ENCODE measurements at regions not wholly inside any gene's neighbourhood (a gene's known extent, or its start where the extent isn't known, plus 50 kb on each side); places are given as distances from the start of the nearest gene placed in this dataset.

DNA sequence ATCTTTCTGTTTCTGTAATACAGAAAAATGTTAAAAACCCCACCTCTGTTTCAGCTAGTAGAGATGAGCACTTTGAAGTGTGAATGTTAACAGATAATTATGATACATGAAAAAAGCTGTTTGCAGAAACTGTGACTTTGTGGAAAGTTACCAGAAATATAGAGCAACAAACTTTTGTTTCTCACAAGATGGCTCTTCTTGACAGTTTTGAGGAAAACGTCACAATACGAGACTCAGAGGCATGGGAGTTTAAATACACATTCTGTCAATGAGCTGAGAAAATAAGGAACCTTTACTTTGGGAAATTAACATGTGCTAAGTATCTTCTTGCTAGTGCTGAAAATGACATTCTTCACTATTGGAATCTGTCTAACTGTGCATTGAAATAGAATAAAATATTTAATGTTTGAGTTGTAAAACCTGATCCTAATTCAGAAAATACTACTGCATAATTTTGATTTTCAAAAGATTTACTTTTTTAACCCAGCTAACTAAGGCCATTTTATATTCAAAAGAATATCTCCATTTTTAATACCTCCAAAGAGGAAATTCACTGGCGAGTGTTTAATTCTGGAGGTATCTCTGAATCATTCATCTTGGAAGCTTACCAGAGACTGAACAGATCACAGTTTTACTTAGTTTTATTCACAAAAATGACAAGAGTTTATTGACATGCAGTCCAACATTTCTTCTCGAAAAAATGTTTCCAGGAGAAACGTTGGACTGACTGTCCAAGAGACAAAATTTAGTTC, 308.9 kb upstream of the LRFN5 start:
- H4K20me1 ChIP-seq (ENCODE audit: insufficient read depth) = no peaks in the 10 kb centered on the region
- DNase-seq (ENCODE audit: low read depth, low spot score) (no peak), ATAC-seq (no peak)
- no TSS peak for BruUV-seq (replicated peaks)
- no peaks in the 10 kb centered on the region for H3K4me1 ChIP-seq (ENCODE audit: control insufficient read depth in 1 of 2, insufficient read depth in 2 of 2, low read length in 2 of 2)
- no peak overlapping the region for H3K4me2 ChIP-seq (ENCODE audit: low read length)
- ChIA-PET CTCF (no interaction called here), RAD21 (ENCODE audit: low non-redundant PET in 1 of 2, low total read pairs in 2 of 2, uncharacterized antibody in 2 of 2, unreplicated experiment in 2 of 2) (no interaction called here), POLR2A (no interaction called here)
- H2AFZ ChIP-seq (ENCODE audit: low read depth, low read length, poor library complexity, severe bottlenecking) = no peak overlapping the region
- H3K9ac ChIP-seq (ENCODE audit: low read length) = no peak overlapping the region
- no peaks in the 10 kb centered on the region for H3K9me3 ChIP-seq (ENCODE audit: control insufficient read depth in 1 of 2, insufficient read depth in 1 of 2, low read depth in 1 of 2, low read length in 2 of 2)
- H3K36me3 ChIP-seq (ENCODE audit: control insufficient read depth in 1 of 2, insufficient read depth in 2 of 2, low read length in 2 of 2) = no peaks in the 10 kb centered on the region
- TF ChIP-seq ELF1 (IDR thresholded peaks at IDR 0.05; ENCODE audit: borderline replicate concordance, low read depth) = no peak
- TF ChIP-seq SP1 (IDR thresholded peaks at IDR 0.05; ENCODE audit: low read depth) = no peak
- H3K27ac ChIP-seq (ENCODE audit: low read depth, low read length) = no peak overlapping the region
- no peak overlapping the region for H3K4me3 ChIP-seq (replicated peaks in 1 of 2; ENCODE audit: low read depth in 1 of 2, low read length in 2 of 2)
- no peaks in the 10 kb centered on the region for H3K9me2 ChIP-seq (ENCODE audit: insufficient read depth)
- H3K27me3 ChIP-seq (ENCODE audit: insufficient read depth, low read length) = no peaks in the 10 kb centered on the region
- intact Hi-C loops (cut with micrococcal nuclease) = no loop called here
- no peaks in the 10 kb centered on the region for H3K79me2 ChIP-seq (ENCODE audit: insufficient read depth, low read length)

DNA sequence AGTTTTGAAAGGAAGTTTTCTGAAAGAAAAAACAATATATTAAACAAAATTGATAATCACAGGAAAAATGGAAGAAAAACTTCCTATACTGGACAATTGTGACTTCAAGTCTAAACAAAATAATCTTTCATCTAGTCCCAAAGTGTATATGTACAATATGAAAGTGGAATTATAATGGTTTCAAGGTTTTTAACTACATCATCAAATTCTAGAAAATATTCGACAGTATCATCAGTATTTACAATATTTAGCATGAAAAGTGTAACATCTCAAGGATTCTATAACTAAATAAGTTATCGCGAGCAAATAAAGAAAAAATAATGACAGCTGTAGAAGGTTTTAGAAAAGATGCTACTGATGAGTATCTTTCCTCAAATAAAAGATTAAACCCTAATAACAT, 310.9 kb upstream of the LRFN5 start:
- ChIA-PET POLR2A (no interaction called here), CTCF (no interaction called here)

More for the DNA sequence above, 310.9 kb upstream of the LRFN5 start:
- no peaks in the 10 kb centered on the region for H3K27me3 ChIP-seq (ENCODE audit: insufficient read depth, low read length)
- H3K9me3 ChIP-seq (ENCODE audit: control insufficient read depth in 1 of 2, insufficient read depth in 1 of 2, low read depth in 1 of 2, low read length in 2 of 2) = no peaks in the 10 kb centered on the region
- no peaks in the 10 kb centered on the region for H3K79me2 ChIP-seq (ENCODE audit: insufficient read depth, low read length)
- no peak overlapping the region for H3K27ac ChIP-seq (ENCODE audit: low read depth, low read length)
- intact Hi-C loops (cut with micrococcal nuclease) = no loop called here
- no peak overlapping the region for H3K4me3 ChIP-seq (replicated peaks in 1 of 2; ENCODE audit: low read depth in 1 of 2, low read length in 2 of 2)
- TF ChIP-seq POLR2A (IDR thresholded peaks at IDR 0.05; ENCODE audit: borderline replicate concordance, extremely low read depth, insufficient read depth, insufficient read length) (no peak), POLR2AphosphoS5 (IDR thresholded peaks at IDR 0.05; ENCODE audit: low read depth, low read length) (no peak), JUND (IDR thresholded peaks at IDR 0.05) (no peak), ELF1 (IDR thresholded peaks at IDR 0.05; ENCODE audit: borderline replicate concordance, low read depth) (no peak), SRF (IDR thresholded peaks at IDR 0.05; ENCODE audit: low read depth) (no peak), EZH2phosphoT487 (IDR thresholded peaks at IDR 0.05; ENCODE audit: borderline replicate concordance) (no peak), YY1 (IDR thresholded peaks at IDR 0.05; ENCODE audit: extremely low read depth, insufficient replicate concordance, low read depth, low read length) (no peak), CBX3 (IDR thresholded peaks at IDR 0.05; ENCODE audit: low read depth) (no peak), ZFX (IDR thresholded peaks at IDR 0.05) (no peak), SIN3A (IDR thresholded peaks at IDR 0.05; ENCODE audit: low read depth) (no peak), RAD21 (IDR thresholded peaks at IDR 0.05; ENCODE audit: low read depth) (no peak)
- TF ChIP-seq, protein P1, sequence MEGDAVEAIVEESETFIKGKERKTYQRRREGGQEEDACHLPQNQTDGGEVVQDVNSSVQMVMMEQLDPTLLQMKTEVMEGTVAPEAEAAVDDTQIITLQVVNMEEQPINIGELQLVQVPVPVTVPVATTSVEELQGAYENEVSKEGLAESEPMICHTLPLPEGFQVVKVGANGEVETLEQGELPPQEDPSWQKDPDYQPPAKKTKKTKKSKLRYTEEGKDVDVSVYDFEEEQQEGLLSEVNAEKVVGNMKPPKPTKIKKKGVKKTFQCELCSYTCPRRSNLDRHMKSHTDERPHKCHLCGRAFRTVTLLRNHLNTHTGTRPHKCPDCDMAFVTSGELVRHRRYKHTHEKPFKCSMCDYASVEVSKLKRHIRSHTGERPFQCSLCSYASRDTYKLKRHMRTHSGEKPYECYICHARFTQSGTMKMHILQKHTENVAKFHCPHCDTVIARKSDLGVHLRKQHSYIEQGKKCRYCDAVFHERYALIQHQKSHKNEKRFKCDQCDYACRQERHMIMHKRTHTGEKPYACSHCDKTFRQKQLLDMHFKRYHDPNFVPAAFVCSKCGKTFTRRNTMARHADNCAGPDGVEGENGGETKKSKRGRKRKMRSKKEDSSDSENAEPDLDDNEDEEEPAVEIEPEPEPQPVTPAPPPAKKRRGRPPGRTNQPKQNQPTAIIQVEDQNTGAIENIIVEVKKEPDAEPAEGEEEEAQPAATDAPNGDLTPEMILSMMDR (IDR thresholded peaks at IDR 0.05 in 2 of 3, conservative IDR thresholded peaks at IDR 0.05 in 1 of 3; ENCODE audit: borderline replicate concordance in 1 of 3, insufficient read depth in 1 of 3, low read depth in 2 of 3, low read length in 2 of 3) = no peak
- TF ChIP-seq, protein P2, sequence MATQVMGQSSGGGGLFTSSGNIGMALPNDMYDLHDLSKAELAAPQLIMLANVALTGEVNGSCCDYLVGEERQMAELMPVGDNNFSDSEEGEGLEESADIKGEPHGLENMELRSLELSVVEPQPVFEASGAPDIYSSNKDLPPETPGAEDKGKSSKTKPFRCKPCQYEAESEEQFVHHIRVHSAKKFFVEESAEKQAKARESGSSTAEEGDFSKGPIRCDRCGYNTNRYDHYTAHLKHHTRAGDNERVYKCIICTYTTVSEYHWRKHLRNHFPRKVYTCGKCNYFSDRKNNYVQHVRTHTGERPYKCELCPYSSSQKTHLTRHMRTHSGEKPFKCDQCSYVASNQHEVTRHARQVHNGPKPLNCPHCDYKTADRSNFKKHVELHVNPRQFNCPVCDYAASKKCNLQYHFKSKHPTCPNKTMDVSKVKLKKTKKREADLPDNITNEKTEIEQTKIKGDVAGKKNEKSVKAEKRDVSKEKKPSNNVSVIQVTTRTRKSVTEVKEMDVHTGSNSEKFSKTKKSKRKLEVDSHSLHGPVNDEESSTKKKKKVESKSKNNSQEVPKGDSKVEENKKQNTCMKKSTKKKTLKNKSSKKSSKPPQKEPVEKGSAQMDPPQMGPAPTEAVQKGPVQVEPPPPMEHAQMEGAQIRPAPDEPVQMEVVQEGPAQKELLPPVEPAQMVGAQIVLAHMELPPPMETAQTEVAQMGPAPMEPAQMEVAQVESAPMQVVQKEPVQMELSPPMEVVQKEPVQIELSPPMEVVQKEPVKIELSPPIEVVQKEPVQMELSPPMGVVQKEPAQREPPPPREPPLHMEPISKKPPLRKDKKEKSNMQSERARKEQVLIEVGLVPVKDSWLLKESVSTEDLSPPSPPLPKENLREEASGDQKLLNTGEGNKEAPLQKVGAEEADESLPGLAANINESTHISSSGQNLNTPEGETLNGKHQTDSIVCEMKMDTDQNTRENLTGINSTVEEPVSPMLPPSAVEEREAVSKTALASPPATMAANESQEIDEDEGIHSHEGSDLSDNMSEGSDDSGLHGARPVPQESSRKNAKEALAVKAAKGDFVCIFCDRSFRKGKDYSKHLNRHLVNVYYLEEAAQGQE (IDR thresholded peaks at IDR 0.05; ENCODE audit: low read depth) = no peak
- TF ChIP-seq, protein P3, sequence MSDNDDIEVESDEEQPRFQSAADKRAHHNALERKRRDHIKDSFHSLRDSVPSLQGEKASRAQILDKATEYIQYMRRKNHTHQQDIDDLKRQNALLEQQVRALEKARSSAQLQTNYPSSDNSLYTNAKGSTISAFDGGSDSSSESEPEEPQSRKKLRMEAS (IDR thresholded peaks at IDR 0.05) = no peak
- no peaks in the 10 kb centered on the region for H4K20me1 ChIP-seq (ENCODE audit: insufficient read depth)
- no peak overlapping the region for H2AFZ ChIP-seq (ENCODE audit: low read depth, low read length, poor library complexity, severe bottlenecking)
- H3K9ac ChIP-seq (ENCODE audit: low read length) = no peak overlapping the region
- H3K36me3 ChIP-seq (ENCODE audit: control insufficient read depth in 1 of 2, insufficient read depth in 2 of 2, low read length in 2 of 2) = no peaks in the 10 kb centered on the region
- DNase-seq (ENCODE audit: low read depth, low spot score) = no peak
- H3K4me1 ChIP-seq (ENCODE audit: control insufficient read depth in 1 of 2, insufficient read depth in 2 of 2, low read length in 2 of 2) = no peaks in the 10 kb centered on the region
- H3K4me2 ChIP-seq (ENCODE audit: low read length) = no peak overlapping the region
- no TSS peak for BruUV-seq (replicated peaks)
- no peak for ATAC-seq
- RAD21 ChIA-PET (ENCODE audit: low non-redundant PET in 1 of 2, low total read pairs in 2 of 2, uncharacterized antibody in 2 of 2, unreplicated experiment in 2 of 2) = no interaction called here
- no peaks in the 10 kb centered on the region for H3K9me2 ChIP-seq (ENCODE audit: insufficient read depth)
